B cell (primary cell): ENCODE measurements at regions not wholly inside any gene's neighbourhood (a gene's known extent, or its start where the extent isn't known, plus 50 kb on each side); places are given as distances from the start of the nearest gene placed in this dataset.

Source experiments
- ATAC-seq: fragments of 200-7000 bp; cut with Tn5 transposase; one replicate; pipeline ENCODE4 v1.10.0; 2021; ENCODE audit warnings: low read depth, mild to moderate bottlenecking, moderate number of reproducible peaks, moderate library complexity
- CTCF ChIA-PET: fragments of 350-600 bp; sonication (Branson Sonifier 250); formaldehyde crosslinking; loops from one replicate; lab custom pipeline; 2021; ENCODE audit warnings: antibody characterized with exemption, inconsistent platforms; lab: Charles Lee
- POLR2A ChIA-PET: fragments of 350-600 bp; sonication (Branson Sonifier 250); formaldehyde crosslinking; loops from one replicate; lab custom pipeline; 2021; ENCODE audit warnings: antibody characterized with exemption; lab: Charles Lee
- DNase-seq: peaks from one replicate; pipeline ENCODE4 v3.0.0; 2013
- H2AFZ ChIP-seq: 2 replicates; pipeline ENCODE4 v1.6.1; 2012; ENCODE audit warnings: mild to moderate bottlenecking, low read depth, low read length; ENCODE audit not compliant: insufficient read depth, poor library complexity, severe bottlenecking
- H3K27ac ChIP-seq, 2 donors: 1 replicate in 1 of 2; 2 replicates in 1 of 2; pipeline ENCODE4 v1.5.1; 2012 to 2013; ENCODE audit warnings: low read length in 2 of 2, mild to moderate bottlenecking in 2 of 2, moderate library complexity in 1 of 2
- H3K27me3 ChIP-seq, 4 experiments: fragments of 200-600 bp in 1 of 4; sonication (generic) in 1 of 4; replicated peaks in 1 of 4; 1 replicate in 2 of 4; 2 replicates in 2 of 4; pipeline versions ENCODE4 v1.6.1 to v1.7.0; 2013 to 2016; ENCODE audit warnings: low read length in 3 of 4, mild to moderate bottlenecking in 2 of 4, mixed read lengths in 1 of 4, moderate library complexity in 1 of 4; ENCODE audit not compliant: insufficient read depth in 4 of 4, control insufficient read depth in 3 of 4; ENCODE audit errors: control extremely low read depth in 1 of 4
- H3K36me3 ChIP-seq, 2 experiments: replicated peaks in 1 of 2; 1 replicate in 1 of 2; 2 replicates in 1 of 2; pipeline versions ENCODE4 v1.6.1 to v1.7.1; 2013; ENCODE audit warnings: low read length in 1 of 2; ENCODE audit not compliant: insufficient read depth in 2 of 2, control insufficient read depth in 1 of 2; ENCODE audit errors: control extremely low read depth in 1 of 2, extremely low read depth in 1 of 2
- H3K4me1 ChIP-seq, 2 donors: fragments of 200-600 bp in 1 of 2; sonication (generic) in 1 of 2; 1 replicate in 1 of 2; 2 replicates in 1 of 2; pipeline versions ENCODE4 v1.5.1 to v1.6.1; 2013 to 2017; ENCODE audit warnings: low read length in 2 of 2; ENCODE audit not compliant: control insufficient read depth in 2 of 2, insufficient read depth in 2 of 2
- H3K4me2 ChIP-seq: replicated peaks from 2 replicates; pipeline ENCODE3; 2012; ENCODE audit warnings: mild to moderate bottlenecking, low read depth, low read length; ENCODE audit not compliant: poor library complexity, severe bottlenecking
- H3K4me3 ChIP-seq, 5 experiments: fragments of 200-600 bp in 1 of 5; sonication (generic) in 1 of 5; 1 replicate in 3 of 5; 2 replicates in 2 of 5; pipeline versions ENCODE4 v1.5.1 to v1.7.0; 2011 to 2016; ENCODE audit warnings: low read length in 4 of 5, mild to moderate bottlenecking in 4 of 5, low read depth in 2 of 5, control low read depth in 1 of 5, moderate library complexity in 1 of 5; ENCODE audit not compliant: insufficient read depth in 1 of 5; ENCODE audit errors: control extremely low read depth in 1 of 5, extremely low read depth in 1 of 5
- H3K79me2 ChIP-seq: fragments of 200-600 bp; sonication (generic); one replicate; pipeline ENCODE4 v1.6.0; 2016; ENCODE audit warnings: low read length; ENCODE audit not compliant: control insufficient read depth, insufficient read depth
- H3K9ac ChIP-seq: fragments of 200-600 bp; sonication (generic); 2 replicates; pipeline ENCODE4 v1.6.1; 2017; ENCODE audit warnings: mild to moderate bottlenecking, low read length, moderate library complexity
- H3K9me3 ChIP-seq, 3 donors: one replicate each; pipeline versions ENCODE4 v1.6.1 to v1.7.1; 2013; ENCODE audit warnings: low read length in 2 of 3; ENCODE audit not compliant: control insufficient read depth in 2 of 3, insufficient read depth in 1 of 3; ENCODE audit errors: control extremely low read depth in 1 of 3
- H4K20me1 ChIP-seq: 2 replicates; pipeline ENCODE4 v1.6.0; 2012; ENCODE audit warnings: mild to moderate bottlenecking, low read length; ENCODE audit not compliant: insufficient read depth, control insufficient read depth, poor library complexity, severe bottlenecking
- H3K27ac Mint-ChIP-seq: one replicate; pipeline ENCODE4 v1.8.0; 2021; ENCODE audit warnings: mixed read lengths
- H3K27me3 Mint-ChIP-seq: one replicate; pipeline ENCODE4 v1.8.0; 2021; ENCODE audit warnings: mixed read lengths
- H3K4me1 Mint-ChIP-seq: one replicate; pipeline ENCODE4 v1.8.0; 2021; ENCODE audit warnings: mixed read lengths
- H3K4me3 Mint-ChIP-seq: one replicate; pipeline ENCODE4 v1.8.0; 2021; ENCODE audit warnings: mixed read lengths
- H3K9me3 Mint-ChIP-seq: one replicate; pipeline ENCODE4 v1.8.0; 2022; ENCODE audit warnings: mixed read lengths; ENCODE audit not compliant: insufficient read depth
- CTCF ChIP-seq: fragments of 200-600 bp; IDR thresholded peaks from one replicate; pipeline ENCODE4 v1.8.0; 2022; ENCODE audit warnings: antibody characterized with exemption, mild to moderate bottlenecking
- EZH2 ChIP-seq: IDR thresholded peaks from 2 replicates; pipeline ENCODE4 v1.6.1; 2012; ENCODE audit warnings: borderline replicate concordance, low read depth, mild to moderate bottlenecking, moderate library complexity, low read length; ENCODE audit not compliant: insufficient read depth, poor library complexity, severe bottlenecking
- WGBS: methylation state at CpG from one replicate; pipeline ENCODE4 v1.1.5; 2013; ENCODE audit warnings: missing lambda C conversion rate; ENCODE audit not compliant: insufficient coverage; 5-methylcytosine and 5-hydroxymethylcytosine counted together
- intact Hi-C: fragments of 100-400 bp; cut with micrococcal nuclease; formaldehyde crosslinking; loops from one replicate; pipeline ENCODE4 v1.10.0; 2022

DNA sequence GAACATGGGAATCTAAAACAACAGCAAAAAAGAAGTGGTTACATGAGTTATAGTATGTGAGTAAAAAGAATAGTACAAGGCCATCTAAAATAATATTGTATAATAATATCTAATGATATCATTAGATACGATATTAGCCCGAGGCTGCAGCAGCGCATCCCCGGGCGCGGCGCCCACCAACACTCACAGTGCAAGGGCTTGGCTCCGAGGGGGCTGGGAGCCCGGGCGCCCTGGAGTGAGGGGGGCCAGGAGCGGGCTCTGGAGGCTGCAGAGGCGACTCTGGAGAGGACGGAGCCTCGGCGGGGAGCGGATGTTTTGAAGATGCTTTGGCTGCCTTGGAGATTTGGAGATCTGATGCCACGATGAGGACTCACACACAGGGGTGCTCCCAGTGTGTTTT is 68.1 kb upstream of the TMEM252 start:
- no peak overlapping the region for H3K4me3 ChIP-seq
- intact Hi-C loops = no loop called here
- H3K36me3 ChIP-seq = no peaks in the 10 kb centered on the region
- H3K4me3 Mint-ChIP-seq = no peak overlapping the region
- no peak overlapping the region for H3K4me2 ChIP-seq
- WGBS = 98% methylated on average over 7 of the region's 17 CpGs
- no peak overlapping the region for H3K9ac ChIP-seq
- H3K27ac Mint-ChIP-seq = no peak overlapping the region
- H3K27ac ChIP-seq = no peak overlapping the region
- H3K4me1 ChIP-seq = no peaks in the 10 kb centered on the region
- H3K4me1 Mint-ChIP-seq = no peaks in the 10 kb centered on the region
- ATAC-seq (no peak), DNase-seq (no peak)
- no peaks in the 10 kb centered on the region for H4K20me1 ChIP-seq
- TF ChIP-seq CTCF = no peak
- TF ChIP-seq EZH2 = no peak
- no peak overlapping the region for H2AFZ ChIP-seq
- no peaks in the 10 kb centered on the region for H3K9me3 ChIP-seq
- POLR2A ChIA-PET = no interaction called here
- no peaks in the 10 kb centered on the region for H3K79me2 ChIP-seq
- CTCF ChIA-PET = no interaction called here
- no peaks in the 10 kb centered on the region for H3K9me3 Mint-ChIP-seq
- no peaks in the 10 kb centered on the region for H3K27me3 ChIP-seq
- H3K27me3 Mint-ChIP-seq = no peaks in the 10 kb centered on the region

DNA sequence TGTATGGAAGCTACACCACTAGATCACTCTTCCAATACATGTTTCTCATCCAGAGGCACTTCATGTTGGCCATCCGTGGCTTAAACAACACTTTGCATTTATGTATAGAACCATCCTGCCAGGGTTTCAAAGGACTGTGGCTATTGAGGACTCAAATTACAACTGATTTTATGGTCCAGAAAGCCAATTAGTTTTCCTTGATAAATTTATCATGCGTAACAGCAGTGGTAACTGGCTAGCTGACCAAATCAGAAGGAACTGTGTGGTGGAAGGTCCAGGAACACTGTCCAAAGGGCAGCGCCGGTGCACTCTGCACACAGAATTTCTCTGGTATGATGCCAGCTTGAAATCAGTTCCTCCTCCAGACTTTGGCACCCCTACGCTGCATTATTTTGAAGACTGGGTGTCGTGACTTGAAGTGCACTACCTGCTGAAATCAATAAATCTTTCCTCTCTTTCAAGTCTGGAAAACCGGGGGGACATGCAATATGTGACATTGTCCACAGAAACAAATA is 69.3 kb upstream of the TMEM252 start:
- Histone ChIP-seq H4K20me1 (no peaks in the 10 kb centered on the region), H3K36me3 (no peaks in the 10 kb centered on the region), H3K9me3 (peaks cover 0 to 5% (median 0%) of the 10 kb centered on the region in 3 donors), H3K79me2 (no peaks in the 10 kb centered on the region), H3K4me3 (no peak overlapping the region), H3K4me1 (no peaks in the 10 kb centered on the region), H3K4me2 (no peak overlapping the region), H2AFZ (no peak overlapping the region), H3K27me3 (no peaks in the 10 kb centered on the region), H3K27ac (no peak overlapping the region), H3K9ac (no peak overlapping the region)
- Mint-ChIP-seq H3K9me3 (no peaks in the 10 kb centered on the region), H3K27me3 (no peaks in the 10 kb centered on the region), H3K27ac (no peak overlapping the region), H3K4me1 (no peaks in the 10 kb centered on the region), H3K4me3 (no peak overlapping the region)
- intact Hi-C loops = no loop called here
- DNase-seq (no peak), ATAC-seq (no peak)
- WGBS = 91% methylated on average over 6 of the region's 7 CpGs
- ChIA-PET CTCF (interaction anchor here (1.1 to 1.4 kb wide), 3 partner anchors 12 to 27 kb away, joined by 3 to 4 read pairs (median 3); no protein-coding TSS in a partner anchor), POLR2A (no interaction called here)
- no peak for TF ChIP-seq EZH2
- no peak for TF ChIP-seq CTCF
